Breast epithelium (tissue), 4 donors: ENCODE measurements at regions not wholly inside any gene's neighbourhood (a gene's known extent, or its start where the extent isn't known, plus 50 kb on each side); places are given as distances from the start of the nearest gene placed in this dataset.

ENCODE experiments used
- DNase-seq, 2 donors: peaks; one replicate each; pipeline ENCODE4 v3.0.0-alpha.2; 2019; ENCODE audit warnings: low spot score in 2 of 2
- H3K27ac ChIP-seq, 2 donors: fragments of 200-600 bp; sonication (generic) in 1 of 2; one replicate each; pipeline ENCODE4 v1.5.1; 2016 to 2019; ENCODE audit warnings: mild to moderate bottlenecking in 1 of 2
- H3K27me3 ChIP-seq, 2 donors: fragments of 200-600 bp; sonication (generic) in 1 of 2; one replicate each; pipeline versions ENCODE4 v1.5.1 to v1.6.0; 2017 to 2019; ENCODE audit warnings: control low read depth in 1 of 2, mild to moderate bottlenecking in 1 of 2
- H3K36me3 ChIP-seq: fragments of 200-600 bp; one replicate; pipeline ENCODE4 v1.5.1; 2019
- H3K4me1 ChIP-seq, 2 donors: fragments of 200-600 bp; sonication (generic); one replicate each; pipeline ENCODE4 v1.5.1; 2016 to 2019; ENCODE audit warnings: control low read depth in 1 of 2
- H3K4me3 ChIP-seq, 3 donors: fragments of 200-600 bp; sonication (generic); 1 replicate in 2 of 3; 2 replicates in 1 of 3; pipeline ENCODE4 v1.5.1; 2016 to 2019; ENCODE audit warnings: mild to moderate bottlenecking in 3 of 3, moderate library complexity in 2 of 3
- H3K9me3 ChIP-seq, 2 donors: fragments of 200-600 bp; sonication (generic) in 1 of 2; one replicate each; pipeline ENCODE4 v1.5.1; 2016 to 2019; ENCODE audit warnings: control low read depth in 1 of 2
- POLR2A ChIP-seq: fragments of 450-650 bp; IDR thresholded peaks from one replicate; pipeline ENCODE4 v1.6.1; 2016; ENCODE audit warnings: antibody characterized with exemption, mild to moderate bottlenecking, moderate library complexity
- POLR2AphosphoS5 ChIP-seq, 3 donors: sonication (generic); formaldehyde crosslinking; IDR thresholded peaks; one replicate each; pipeline ENCODE4 v1.6.1; 2017; ENCODE audit warnings: antibody characterized with exemption in 3 of 3
- intact Hi-C: fragments of 100-400 bp; cut with DNase I; formaldehyde crosslinking; loops from one replicate; pipeline ENCODE4 v1.15.1; 2023; ENCODE audit warnings: low total_unique reads
- TF ChIP-seq, protein P1 (sequence below), 3 donors: fragments of 450-650 bp; IDR thresholded peaks; one replicate each; pipeline ENCODE4 v1.5.1; 2016 to 2017; ENCODE audit warnings: antibody characterized with exemption in 3 of 3, mild to moderate bottlenecking in 3 of 3, moderate library complexity in 3 of 3

GRCh38 chr4:153114771-153115321 is 89.4 kb upstream of the TRIM2 start:
- intact Hi-C loops, result no loop called here
- Histone ChIP-seq H3K4me3 (no peak overlapping the region), H3K9me3 (no peaks in the 10 kb centered on the region), H3K36me3 (no peaks in the 10 kb centered on the region), H3K27ac (peak overlapping the region; percentile 52 to 68), H3K27me3 (no peaks in the 10 kb centered on the region), H3K4me1 (peaks cover 0 to 4% of the 10 kb centered on the region in 2 donors)
- TF ChIP-seq POLR2A (no peak), POLR2AphosphoS5 (IDR thresholded peaks at IDR 0.05) (no peak)
- TF ChIP-seq, protein P1, sequence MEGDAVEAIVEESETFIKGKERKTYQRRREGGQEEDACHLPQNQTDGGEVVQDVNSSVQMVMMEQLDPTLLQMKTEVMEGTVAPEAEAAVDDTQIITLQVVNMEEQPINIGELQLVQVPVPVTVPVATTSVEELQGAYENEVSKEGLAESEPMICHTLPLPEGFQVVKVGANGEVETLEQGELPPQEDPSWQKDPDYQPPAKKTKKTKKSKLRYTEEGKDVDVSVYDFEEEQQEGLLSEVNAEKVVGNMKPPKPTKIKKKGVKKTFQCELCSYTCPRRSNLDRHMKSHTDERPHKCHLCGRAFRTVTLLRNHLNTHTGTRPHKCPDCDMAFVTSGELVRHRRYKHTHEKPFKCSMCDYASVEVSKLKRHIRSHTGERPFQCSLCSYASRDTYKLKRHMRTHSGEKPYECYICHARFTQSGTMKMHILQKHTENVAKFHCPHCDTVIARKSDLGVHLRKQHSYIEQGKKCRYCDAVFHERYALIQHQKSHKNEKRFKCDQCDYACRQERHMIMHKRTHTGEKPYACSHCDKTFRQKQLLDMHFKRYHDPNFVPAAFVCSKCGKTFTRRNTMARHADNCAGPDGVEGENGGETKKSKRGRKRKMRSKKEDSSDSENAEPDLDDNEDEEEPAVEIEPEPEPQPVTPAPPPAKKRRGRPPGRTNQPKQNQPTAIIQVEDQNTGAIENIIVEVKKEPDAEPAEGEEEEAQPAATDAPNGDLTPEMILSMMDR (IDR thresholded peaks at IDR 0.05), result no peak
- DNase-seq, result no peak

GRCh38 chr4:153115322-153116290 is 88.6 kb upstream of the TRIM2 start:
- Histone ChIP-seq H3K27me3 (no peaks in the 10 kb centered on the region), H3K27ac (peak overlapping the region; percentile 52 to 68), H3K4me1 (peaks cover 0 to 4% of the 10 kb centered on the region in 2 donors), H3K4me3 (peak overlapping the region; percentile 29 to 47 (median 35)), H3K9me3 (no peaks in the 10 kb centered on the region), H3K36me3 (no peaks in the 10 kb centered on the region)
- TF ChIP-seq POLR2A (no peak), POLR2AphosphoS5 (IDR thresholded peaks at IDR 0.05) (peak in 1 of 3 donors; percentile 17)
- TF ChIP-seq, protein P1 (IDR thresholded peaks at IDR 0.05), result no peak
- DNase-seq, result no peak
- intact Hi-C loops, result no loop called here

GRCh38 chr4:153116291-153116680 is 88.0 kb upstream of the TRIM2 start:
- peak overlapping the region; percentile 52 to 66 for H3K27ac ChIP-seq
- DNase-seq, result no peak
- no peaks in the 10 kb centered on the region for H3K36me3 ChIP-seq
- H3K27me3 ChIP-seq, result no peaks in the 10 kb centered on the region
- H3K4me3 ChIP-seq, result peak overlapping the region; percentile 29 to 47 (median 35)
- TF ChIP-seq, protein P1 (IDR thresholded peaks at IDR 0.05), result no peak
- no peak for TF ChIP-seq POLR2AphosphoS5 (IDR thresholded peaks at IDR 0.05)
- no peak for TF ChIP-seq POLR2A
- H3K4me1 ChIP-seq, result peaks cover 0 to 4% of the 10 kb centered on the region in 2 donors
- intact Hi-C loops, result no loop called here
- H3K9me3 ChIP-seq, result no peaks in the 10 kb centered on the region

GRCh38 chr4:153116801-153117200 is 87.4 kb upstream of the TRIM2 start:
- no peaks in the 10 kb centered on the region for H3K36me3 ChIP-seq
- H3K27ac ChIP-seq, result peak overlapping the region; percentile 52 to 66
- H3K9me3 ChIP-seq, result no peaks in the 10 kb centered on the region
- peaks cover 0 to 4% of the 10 kb centered on the region in 2 donors for H3K4me1 ChIP-seq
- no peak overlapping the region for H3K4me3 ChIP-seq
- no peaks in the 10 kb centered on the region for H3K27me3 ChIP-seq
- no peak for DNase-seq
- TF ChIP-seq POLR2AphosphoS5 (IDR thresholded peaks at IDR 0.05) (no peak), POLR2A (no peak)
- TF ChIP-seq, protein P1 (IDR thresholded peaks at IDR 0.05), result no peak
- intact Hi-C loops, result no loop called here

- TF ChIP-seq, protein P1 (IDR thresholded peaks at IDR 0.05), result no peak
- TF ChIP-seq POLR2AphosphoS5 (IDR thresholded peaks at IDR 0.05) (no peak), POLR2A (no peak)
- no peaks in the 10 kb centered on the region for H3K9me3 ChIP-seq
- peaks cover 0 to 4% of the 10 kb centered on the region in 2 donors for H3K4me1 ChIP-seq
Measured at GRCh38 chr4:153117554-153117953, 86.7 kb upstream of the TRIM2 start.

More at GRCh38 chr4:153117554-153117953, 86.7 kb upstream of the TRIM2 start:
- intact Hi-C loops, result no loop called here
- no peaks in the 10 kb centered on the region for H3K27me3 ChIP-seq
- no peak overlapping the region for H3K4me3 ChIP-seq
- no peaks in the 10 kb centered on the region for H3K36me3 ChIP-seq
- DNase-seq, result no peak
- no peak overlapping the region for H3K27ac ChIP-seq
